Stimulated activated naive CD8-positive, alpha-beta T cell treated with anti-CD3 and anti-CD28 coated beads, Interleukin-15, amount 100 ng/mL, for 72 hours (primary cell): ENCODE measurements at regions not wholly inside any gene's neighbourhood (a gene's known extent, or its start where the extent isn't known, plus 50 kb on each side); places are given as distances from the start of the nearest gene placed in this dataset.
"Not testable (repeated sequence)": the region's sequence is repeated elsewhere in the genome, so short reads cannot be mapped to it uniquely, and the experiment has no call there.

Experiments
- ATAC-seq: fragments of 150-1000 bp; cut with Tn5 transposase; 2 replicates; pipeline ENCODE4 v1.10.0; 2021; ENCODE audit warnings: mild to moderate bottlenecking, moderate library complexity
- DNase-seq, 2 donors: peaks; one replicate each; pipeline ENCODE4 v3.0.0; 2021 to 2022
- H3K27ac Mint-ChIP-seq, 2 donors: one replicate each; pipeline ENCODE4 v1.8.0; 2022; ENCODE audit warnings: mild to moderate bottlenecking in 2 of 2, mixed read lengths in 2 of 2, moderate library complexity in 2 of 2
- H3K27me3 Mint-ChIP-seq: one replicate; pipeline ENCODE4 v1.8.0; 2022; ENCODE audit warnings: mixed read lengths
- H3K4me1 Mint-ChIP-seq: one replicate; pipeline ENCODE4 v1.8.0; 2022; ENCODE audit warnings: mild to moderate bottlenecking, mixed read lengths
- H3K4me3 Mint-ChIP-seq, 2 donors: one replicate each; pipeline ENCODE4 v1.8.0; 2022; ENCODE audit warnings: mild to moderate bottlenecking in 2 of 2, mixed read lengths in 2 of 2, moderate library complexity in 1 of 2
- H3K9me3 Mint-ChIP-seq, 2 donors: one replicate each; pipeline ENCODE4 v1.8.0; 2022; ENCODE audit warnings: mixed read lengths in 2 of 2

- Mint-ChIP-seq H3K4me3 (no peak overlapping the region), H3K27ac (no peak overlapping the region), H3K9me3 (no peaks in the 10 kb centered on the region), H3K27me3 (peaks cover 7% of the 10 kb centered on the region), H3K4me1 (no peaks in the 10 kb centered on the region)
- no peak for ATAC-seq
- no peak for DNase-seq
These were observed 166.6 kb upstream of the TBL1X start for GRCh38 chrX:9298221-9298620.

- DNase-seq, ATAC-seq, H3K27me3 Mint-ChIP-seq, H3K4me1 Mint-ChIP-seq, H3K9me3 Mint-ChIP-seq, H3K27ac Mint-ChIP-seq, H3K4me3 Mint-ChIP-seq: not testable (repeated sequence)
These were observed 165.2 kb upstream of the TBL1X start for GRCh38 chrX:9299681-9300080.

GRCh38 chrX:9301836-9302235 lies 163.0 kb upstream of the TBL1X start:
- no peaks in the 10 kb centered on the region for H3K4me1 Mint-ChIP-seq
- H3K4me3 Mint-ChIP-seq, result no peak overlapping the region
- DNase-seq, result no peak
- H3K9me3 Mint-ChIP-seq, result no peaks in the 10 kb centered on the region
- no peak for ATAC-seq
- no peaks in the 10 kb centered on the region for H3K27me3 Mint-ChIP-seq
- no peak overlapping the region for H3K27ac Mint-ChIP-seq

- Mint-ChIP-seq H3K27ac (no peak overlapping the region), H3K4me1 (no peaks in the 10 kb centered on the region), H3K4me3 (no peak overlapping the region), H3K9me3 (no peaks in the 10 kb centered on the region), H3K27me3 (no peaks in the 10 kb centered on the region)
- no peak for ATAC-seq
- no peak for DNase-seq
These were observed 162.5 kb upstream of the TBL1X start for GRCh38 chrX:9302381-9302780.

DNA sequence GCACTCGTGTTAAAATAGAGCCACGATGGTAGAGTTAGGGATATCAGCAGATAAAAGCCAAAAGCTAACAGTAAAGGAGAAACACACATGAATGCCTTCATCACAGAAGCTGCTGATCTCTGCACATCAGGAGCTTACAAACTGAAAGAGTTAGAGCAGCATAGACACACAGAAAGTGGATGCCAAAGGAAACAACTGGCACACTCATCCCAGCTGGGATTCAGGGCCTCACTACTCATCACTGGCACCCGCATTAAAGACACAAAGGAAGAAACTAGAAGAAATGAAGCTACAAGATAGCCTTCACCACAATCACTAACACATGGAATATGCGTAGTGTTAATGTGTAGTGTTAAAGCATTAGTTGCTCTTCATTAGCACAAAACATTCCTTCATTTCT lies 156.4 kb upstream of the TBL1X start:
- no peak for ATAC-seq
- H3K27me3 Mint-ChIP-seq, result no peaks in the 10 kb centered on the region
- H3K27ac Mint-ChIP-seq, result no peak overlapping the region
- DNase-seq, result no peak
- H3K4me1 Mint-ChIP-seq, result peaks cover 4% of the 10 kb centered on the region
- H3K4me3 Mint-ChIP-seq, result no peak overlapping the region
- no peaks in the 10 kb centered on the region for H3K9me3 Mint-ChIP-seq

- Mint-ChIP-seq H3K4me1 (peaks cover 7% of the 10 kb centered on the region), H3K9me3 (no peaks in the 10 kb centered on the region), H3K27ac (peak overlapping the region in 1 of 2 donors; percentile 42), H3K4me3 (no peak overlapping the region), H3K27me3 (no peaks in the 10 kb centered on the region)
- ATAC-seq, result no peak
- no peak for DNase-seq
These were observed 154.2 kb upstream of the TBL1X start for GRCh38 chrX:9310616-9311015.

DNA sequence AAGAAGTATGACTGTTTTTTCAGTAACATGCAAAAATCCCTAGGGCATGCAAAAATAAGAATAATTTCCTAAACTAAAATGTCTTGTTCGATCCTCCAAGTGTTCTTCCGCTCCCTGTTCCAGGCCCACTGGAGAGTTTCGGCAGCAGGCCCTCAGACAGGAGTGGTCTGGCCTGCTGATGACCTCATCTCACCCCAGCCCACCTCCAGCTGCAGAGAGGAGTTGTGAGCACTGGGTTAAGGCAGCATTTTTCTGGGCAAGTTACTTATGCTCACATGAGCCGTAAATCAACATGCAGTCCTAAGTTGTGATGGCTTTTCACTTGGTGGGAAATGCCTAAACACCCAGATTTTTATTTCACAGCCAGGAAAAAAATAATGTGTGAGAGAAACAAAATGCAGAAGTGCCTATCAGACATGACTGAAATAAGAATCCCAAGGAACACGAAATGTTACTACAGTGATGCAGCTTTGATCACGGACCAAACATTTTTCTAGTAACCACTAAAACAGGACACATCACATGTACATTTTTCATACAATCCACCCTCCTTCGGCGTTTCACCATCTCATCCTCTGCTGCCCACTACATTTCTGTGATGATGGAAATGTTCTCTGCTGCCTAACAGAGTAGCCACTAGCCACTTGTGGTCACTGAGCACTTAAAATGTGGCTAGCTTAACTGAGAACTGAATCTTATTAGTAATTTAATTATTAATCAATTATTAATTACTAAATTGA lies 153.3 kb upstream of the TBL1X start:
- ATAC-seq, result no peak
- DNase-seq, result no peak
- H3K9me3 Mint-ChIP-seq, result no peaks in the 10 kb centered on the region
- H3K27me3 Mint-ChIP-seq, result no peaks in the 10 kb centered on the region
- H3K4me3 Mint-ChIP-seq, result no peak overlapping the region
- H3K27ac Mint-ChIP-seq, result no peak overlapping the region
- peaks cover 7% of the 10 kb centered on the region for H3K4me1 Mint-ChIP-seq

GRCh38 chrX:9312922-9313867 lies 151.7 kb upstream of the TBL1X start:
- Mint-ChIP-seq H3K4me3 (no peak overlapping the region), H3K4me1 (peaks cover 14% of the 10 kb centered on the region), H3K27ac (peak overlapping the region in 1 of 2 donors; percentile 54), H3K27me3 (no peaks in the 10 kb centered on the region), H3K9me3 (no peaks in the 10 kb centered on the region)
- ATAC-seq (peak; percentile 81), DNase-seq (peak; percentile 56 to 59)

GRCh38 chrX:9315086-9315485 lies 149.8 kb upstream of the TBL1X start:
- Mint-ChIP-seq H3K27ac (no peak overlapping the region), H3K27me3 (no peaks in the 10 kb centered on the region), H3K4me1 (peaks cover 15% of the 10 kb centered on the region), H3K4me3 (no peak overlapping the region), H3K9me3 (no peaks in the 10 kb centered on the region)
- DNase-seq (no peak), ATAC-seq (no peak)

GRCh38 chrX:9316096-9316495 lies 148.8 kb upstream of the TBL1X start:
- Mint-ChIP-seq H3K4me3 (no peak overlapping the region), H3K9me3 (no peaks in the 10 kb centered on the region), H3K27ac (no peak overlapping the region), H3K27me3 (no peaks in the 10 kb centered on the region), H3K4me1 (peaks cover 15% of the 10 kb centered on the region)
- no peak for DNase-seq
- no peak for ATAC-seq

DNA sequence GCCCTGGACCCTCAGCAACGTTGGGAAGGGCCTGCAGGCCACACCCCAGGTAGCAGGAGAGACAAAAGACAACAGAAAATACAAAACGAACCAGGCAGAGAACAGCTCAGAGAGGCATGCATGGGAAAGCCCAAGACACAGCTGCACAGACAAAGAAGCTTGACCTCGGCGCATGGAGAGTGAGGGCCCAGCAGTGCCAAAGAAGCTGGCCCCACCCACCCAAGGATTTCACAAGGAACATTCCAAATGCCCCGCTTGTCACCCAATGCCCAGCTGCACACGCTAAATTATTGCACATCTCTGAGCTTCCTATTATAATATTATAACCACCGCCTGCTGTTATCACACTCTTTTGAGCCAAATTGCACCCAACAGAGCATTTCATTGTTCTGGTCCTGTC lies 147.7 kb upstream of the TBL1X start:
- DNase-seq (no peak), ATAC-seq (no peak)
- Mint-ChIP-seq H3K4me3 (no peak overlapping the region), H3K4me1 (peaks cover 15% of the 10 kb centered on the region), H3K27ac (no peak overlapping the region), H3K27me3 (no peaks in the 10 kb centered on the region), H3K9me3 (no peaks in the 10 kb centered on the region)

DNA sequence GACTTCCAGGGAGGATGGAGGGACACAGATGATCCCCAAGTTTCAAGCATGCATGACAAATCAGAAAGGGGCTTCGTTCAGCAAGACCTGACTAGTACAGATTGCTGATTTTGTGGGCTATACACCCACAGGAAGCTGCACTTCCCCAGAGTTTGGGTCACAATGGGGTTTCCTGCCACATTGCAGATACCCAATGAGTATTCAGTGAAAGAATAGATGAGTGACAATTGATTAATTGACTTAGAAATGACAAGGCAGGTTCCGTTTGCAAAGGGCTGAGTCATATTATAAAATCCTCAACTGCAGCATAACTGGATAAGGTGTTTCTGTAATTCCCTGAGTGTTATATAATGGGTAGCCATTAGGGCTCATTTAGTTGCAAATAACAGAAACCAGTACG lies 146.6 kb upstream of the TBL1X start:
- Mint-ChIP-seq H3K9me3 (no peaks in the 10 kb centered on the region), H3K27me3 (no peaks in the 10 kb centered on the region), H3K4me3 (no peak overlapping the region), H3K27ac (no peak overlapping the region), H3K4me1 (peaks cover 14% of the 10 kb centered on the region)
- peak; percentile 82 for ATAC-seq
- DNase-seq, result peak in 1 of 2 donors; percentile 26

GRCh38 chrX:9318766-9319165 lies 146.1 kb upstream of the TBL1X start:
- Mint-ChIP-seq H3K4me1 (peaks cover 9% of the 10 kb centered on the region), H3K27ac (no peak overlapping the region), H3K4me3 (no peak overlapping the region), H3K27me3 (no peaks in the 10 kb centered on the region), H3K9me3 (no peaks in the 10 kb centered on the region)
- ATAC-seq (no peak), DNase-seq (no peak)

GRCh38 chrX:9320940-9321339 lies 143.9 kb upstream of the TBL1X start:
- ATAC-seq (no peak), DNase-seq (no peak)
- Mint-ChIP-seq H3K27ac (no peak overlapping the region), H3K9me3 (no peaks in the 10 kb centered on the region), H3K4me1 (peaks cover 9% of the 10 kb centered on the region), H3K27me3 (no peaks in the 10 kb centered on the region), H3K4me3 (no peak overlapping the region)

GRCh38 chrX:9324676-9325075 lies 140.2 kb upstream of the TBL1X start:
- no peak overlapping the region for H3K4me3 Mint-ChIP-seq
- H3K27me3 Mint-ChIP-seq, result no peaks in the 10 kb centered on the region
- H3K9me3 Mint-ChIP-seq, result no peaks in the 10 kb centered on the region
- ATAC-seq (no peak), DNase-seq (no peak)
- H3K27ac Mint-ChIP-seq, result no peak overlapping the region
- no peaks in the 10 kb centered on the region for H3K4me1 Mint-ChIP-seq

GRCh38 chrX:9326369-9326768 lies 138.5 kb upstream of the TBL1X start:
- no peaks in the 10 kb centered on the region for H3K27me3 Mint-ChIP-seq
- DNase-seq (no peak), ATAC-seq (no peak)
- H3K9me3 Mint-ChIP-seq, result no peaks in the 10 kb centered on the region
- H3K4me3 Mint-ChIP-seq, result no peak overlapping the region
- H3K27ac Mint-ChIP-seq, result no peak overlapping the region
- no peaks in the 10 kb centered on the region for H3K4me1 Mint-ChIP-seq
